RWPE2 (cell line): ENCODE measurements at regions not wholly inside any gene's neighbourhood (a gene's known extent, or its start where the extent isn't known, plus 50 kb on each side); places are given as distances from the start of the nearest gene placed in this dataset.
A peak's percentile ranks its signal among the peaks of the same experiment; 100 is the strongest.

Source experiments
- ATAC-seq: fragments of 200-7000 bp; cut with Tn5 transposase; 3 replicates; pipeline ENCODE4 v1.9.1; 2021; ENCODE audit warnings: low read depth
- DNase-seq: peaks from one replicate; pipeline ENCODE4 v3.0.0-alpha.2; 2020; ENCODE audit warnings: low spot score
- H3K27ac ChIP-seq: fragments of 450-650 bp; 2 replicates; pipeline ENCODE4 v1.5.1; 2017; ENCODE audit warnings: mild to moderate bottlenecking; ENCODE audit not compliant: poor library complexity, severe bottlenecking
- H3K27me3 ChIP-seq: fragments of 250-450 bp; sonication (Bioruptor Pico); 2 replicates; pipeline ENCODE4 v1.5.1; 2021; ENCODE audit warnings: mild to moderate bottlenecking, moderate library complexity; ENCODE audit not compliant: insufficient read depth, poor library complexity, severe bottlenecking
- H3K36me3 ChIP-seq: fragments of 250-450 bp; sonication (Bioruptor Pico); 2 replicates; pipeline ENCODE4 v1.5.1; 2020; ENCODE audit warnings: low read depth, mild to moderate bottlenecking, moderate library complexity
- H3K4me1 ChIP-seq: fragments of 250-450 bp; sonication (Bioruptor Pico); 2 replicates; pipeline ENCODE4 v1.5.1; 2021; ENCODE audit warnings: mild to moderate bottlenecking, moderate library complexity; ENCODE audit not compliant: insufficient read depth, poor library complexity, severe bottlenecking
- H3K4me3 ChIP-seq: fragments of 250-450 bp; sonication (Bioruptor Pico); 2 replicates; pipeline ENCODE4 v1.5.1; 2021; ENCODE audit warnings: mild to moderate bottlenecking, moderate library complexity; ENCODE audit not compliant: severe bottlenecking
- H3K9me3 ChIP-seq: fragments of 250-450 bp; sonication (Bioruptor Pico); 2 replicates; pipeline ENCODE4 v1.5.1; 2021; ENCODE audit warnings: mild to moderate bottlenecking, moderate library complexity; ENCODE audit not compliant: severe bottlenecking
- TF ChIP-seq, protein P1 (sequence below): fragments of 450-650 bp; IDR thresholded peaks from one replicate; pipeline ENCODE4 v1.5.1; 2017; ENCODE audit warnings: mild to moderate bottlenecking, moderate library complexity; ENCODE audit not compliant: poor library complexity, severe bottlenecking

DNA sequence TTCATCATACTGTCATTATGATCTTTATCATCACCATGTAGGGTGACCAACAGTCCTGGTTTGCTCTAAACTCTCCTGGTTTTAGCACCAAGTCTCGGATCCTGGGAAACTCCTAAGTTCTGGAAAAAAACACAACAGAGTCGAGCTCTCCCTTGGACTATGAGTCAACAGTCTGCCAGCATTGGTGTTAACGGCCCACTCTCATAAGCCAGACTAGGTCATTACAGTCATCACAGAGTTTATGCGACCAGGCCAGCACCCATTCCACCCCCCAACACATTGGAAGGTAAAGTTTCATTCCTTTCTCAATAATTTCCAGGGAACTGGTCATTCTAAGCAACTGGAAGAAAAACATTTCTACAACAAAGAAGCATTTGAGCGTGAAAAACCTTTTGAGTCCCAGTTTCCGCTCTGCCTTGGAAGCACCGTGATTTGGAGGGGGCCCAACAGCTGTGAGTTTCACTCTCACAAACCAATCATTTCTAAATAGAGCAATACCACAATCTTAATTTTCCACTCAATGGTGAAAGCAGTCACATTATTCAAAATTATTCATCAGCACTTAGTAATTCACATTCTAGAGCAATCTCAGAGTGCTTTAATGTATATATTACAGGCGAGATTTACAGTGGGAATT is 445.0 kb downstream of the CDH26 start:
- DNase-seq = no peak
- no peaks in the 10 kb centered on the region for H3K4me1 ChIP-seq
- peaks cover 89% of the 10 kb centered on the region for H3K27me3 ChIP-seq
- H3K36me3 ChIP-seq = no peaks in the 10 kb centered on the region
- H3K4me3 ChIP-seq = no peak overlapping the region
- no peaks in the 10 kb centered on the region for H3K9me3 ChIP-seq
- H3K27ac ChIP-seq = no peak overlapping the region
- TF ChIP-seq, protein P1, sequence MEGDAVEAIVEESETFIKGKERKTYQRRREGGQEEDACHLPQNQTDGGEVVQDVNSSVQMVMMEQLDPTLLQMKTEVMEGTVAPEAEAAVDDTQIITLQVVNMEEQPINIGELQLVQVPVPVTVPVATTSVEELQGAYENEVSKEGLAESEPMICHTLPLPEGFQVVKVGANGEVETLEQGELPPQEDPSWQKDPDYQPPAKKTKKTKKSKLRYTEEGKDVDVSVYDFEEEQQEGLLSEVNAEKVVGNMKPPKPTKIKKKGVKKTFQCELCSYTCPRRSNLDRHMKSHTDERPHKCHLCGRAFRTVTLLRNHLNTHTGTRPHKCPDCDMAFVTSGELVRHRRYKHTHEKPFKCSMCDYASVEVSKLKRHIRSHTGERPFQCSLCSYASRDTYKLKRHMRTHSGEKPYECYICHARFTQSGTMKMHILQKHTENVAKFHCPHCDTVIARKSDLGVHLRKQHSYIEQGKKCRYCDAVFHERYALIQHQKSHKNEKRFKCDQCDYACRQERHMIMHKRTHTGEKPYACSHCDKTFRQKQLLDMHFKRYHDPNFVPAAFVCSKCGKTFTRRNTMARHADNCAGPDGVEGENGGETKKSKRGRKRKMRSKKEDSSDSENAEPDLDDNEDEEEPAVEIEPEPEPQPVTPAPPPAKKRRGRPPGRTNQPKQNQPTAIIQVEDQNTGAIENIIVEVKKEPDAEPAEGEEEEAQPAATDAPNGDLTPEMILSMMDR = no peak
- ATAC-seq = no peak

- Histone ChIP-seq H3K9me3 (no peaks in the 10 kb centered on the region), H3K4me1 (no peaks in the 10 kb centered on the region), H3K27ac (no peak overlapping the region), H3K4me3 (no peak overlapping the region), H3K27me3 (peaks cover 67% of the 10 kb centered on the region), H3K36me3 (no peaks in the 10 kb centered on the region)
- ATAC-seq = no peak
- peak; percentile 58 for DNase-seq
- TF ChIP-seq, protein P1 = no peak
Observed at GRCh38 chr20:60407011-60407771, 449.0 kb downstream of the CDH26 start.

DNA sequence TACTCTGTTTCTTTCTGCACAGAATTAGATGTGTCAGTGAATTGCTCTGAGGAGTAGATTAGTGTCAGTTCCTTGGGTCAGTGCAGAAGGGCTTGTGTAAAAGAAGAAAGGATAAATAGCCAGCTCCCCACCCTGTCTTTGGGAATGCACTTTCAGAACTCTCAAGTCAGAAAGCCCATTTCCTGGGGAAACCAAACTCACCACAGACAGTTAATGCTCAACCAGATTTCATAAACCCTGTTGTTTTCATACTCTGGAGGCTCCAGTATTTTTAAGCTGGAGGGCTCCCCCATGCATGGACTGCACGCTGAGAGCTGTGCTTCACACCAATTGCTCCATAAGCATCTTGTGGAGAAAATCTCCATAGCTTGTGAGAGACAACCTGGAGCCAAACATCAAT is 449.7 kb downstream of the CDH26 start:
- TF ChIP-seq, protein P1 = no peak
- H3K27me3 ChIP-seq = peaks cover 67% of the 10 kb centered on the region
- ATAC-seq = no peak
- H3K4me1 ChIP-seq = no peaks in the 10 kb centered on the region
- H3K4me3 ChIP-seq = no peak overlapping the region
- no peaks in the 10 kb centered on the region for H3K9me3 ChIP-seq
- H3K36me3 ChIP-seq = no peaks in the 10 kb centered on the region
- DNase-seq = no peak
- no peak overlapping the region for H3K27ac ChIP-seq

DNA sequence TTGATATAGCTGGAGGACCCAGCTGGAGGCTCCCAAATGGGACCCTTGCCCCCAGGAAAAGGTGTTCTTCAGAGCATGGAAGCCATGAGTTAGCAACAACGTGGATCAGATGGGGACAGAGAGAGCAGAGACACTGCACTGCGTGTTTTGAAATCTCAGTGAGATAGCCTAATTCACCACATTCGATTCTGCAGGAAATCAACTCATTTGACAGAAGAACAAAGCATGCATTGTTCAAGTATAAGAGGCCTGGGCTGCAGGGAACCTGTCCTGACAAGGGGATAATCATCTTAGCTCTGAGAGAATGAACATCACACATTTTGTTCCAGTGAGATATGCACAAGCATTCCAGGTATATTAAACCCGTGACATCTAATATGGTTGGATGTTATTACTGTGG is 450.2 kb downstream of the CDH26 start:
- ATAC-seq = no peak
- TF ChIP-seq, protein P1 = no peak

More for the DNA sequence above, 450.2 kb downstream of the CDH26 start:
- Histone ChIP-seq H3K9me3 (no peaks in the 10 kb centered on the region), H3K4me1 (no peaks in the 10 kb centered on the region), H3K36me3 (no peaks in the 10 kb centered on the region), H3K27me3 (peaks cover 67% of the 10 kb centered on the region), H3K27ac (no peak overlapping the region), H3K4me3 (no peak overlapping the region)
- no peak for DNase-seq
